Chondrocyte (in vitro differentiated cells): ENCODE measurements at regions not wholly inside any gene's neighbourhood (a gene's known extent, or its start where the extent isn't known, plus 50 kb on each side); places are given as distances from the start of the nearest gene placed in this dataset.

Experiments
- DNase-seq: peaks from one replicate; pipeline ENCODE4 v3.0.0; 2021; ENCODE audit warnings: mixed read lengths, low spot score
- H3K27ac Mint-ChIP-seq: one replicate; pipeline ENCODE4 v1.8.0; 2021; ENCODE audit warnings: mild to moderate bottlenecking, moderate library complexity, mixed read lengths; ENCODE audit not compliant: unreplicated experiment
- H3K27me3 Mint-ChIP-seq: 2 replicates; pipeline ENCODE4 v1.8.0; 2021; ENCODE audit warnings: low read depth, mixed read lengths
- H3K36me3 Mint-ChIP-seq: 2 replicates; pipeline ENCODE4 v1.8.0; 2021; ENCODE audit warnings: low read depth, mixed read lengths
- H3K4me1 Mint-ChIP-seq: 2 replicates; pipeline ENCODE4 v1.8.0; 2021; ENCODE audit warnings: low read depth, mild to moderate bottlenecking, mixed read lengths
- H3K4me3 Mint-ChIP-seq: one replicate; pipeline ENCODE4 v1.8.0; 2021; ENCODE audit warnings: mild to moderate bottlenecking, moderate library complexity, mixed read lengths; ENCODE audit not compliant: unreplicated experiment
- H3K9me3 Mint-ChIP-seq: 2 replicates; pipeline ENCODE4 v1.8.0; 2021; ENCODE audit warnings: low read depth, mixed read lengths
- TF ChIP-seq, protein P1 (sequence below): fragments of 200-600 bp; sonication (generic); IDR thresholded peaks from 2 replicates; pipeline ENCODE4 v1.5.0; 2021; ENCODE audit warnings: antibody characterized with exemption, mild to moderate bottlenecking, moderate library complexity

GRCh38 chr20:12159261-12159660 lies 241.6 kb downstream of the BTBD3 start:
- H3K36me3 Mint-ChIP-seq: no peaks in the 10 kb centered on the region
- no peak overlapping the region for H3K27ac Mint-ChIP-seq

GRCh38 chr20:12161734-12162133 lies 244.0 kb downstream of the BTBD3 start:
- no peak for DNase-seq
- Mint-ChIP-seq H3K27me3 (no peaks in the 10 kb centered on the region), H3K4me1 (peaks cover 4% of the 10 kb centered on the region), H3K36me3 (no peaks in the 10 kb centered on the region), H3K4me3 (no peak overlapping the region), H3K9me3 (peaks cover 12% of the 10 kb centered on the region), H3K27ac (no peak overlapping the region)
- TF ChIP-seq, protein P1, sequence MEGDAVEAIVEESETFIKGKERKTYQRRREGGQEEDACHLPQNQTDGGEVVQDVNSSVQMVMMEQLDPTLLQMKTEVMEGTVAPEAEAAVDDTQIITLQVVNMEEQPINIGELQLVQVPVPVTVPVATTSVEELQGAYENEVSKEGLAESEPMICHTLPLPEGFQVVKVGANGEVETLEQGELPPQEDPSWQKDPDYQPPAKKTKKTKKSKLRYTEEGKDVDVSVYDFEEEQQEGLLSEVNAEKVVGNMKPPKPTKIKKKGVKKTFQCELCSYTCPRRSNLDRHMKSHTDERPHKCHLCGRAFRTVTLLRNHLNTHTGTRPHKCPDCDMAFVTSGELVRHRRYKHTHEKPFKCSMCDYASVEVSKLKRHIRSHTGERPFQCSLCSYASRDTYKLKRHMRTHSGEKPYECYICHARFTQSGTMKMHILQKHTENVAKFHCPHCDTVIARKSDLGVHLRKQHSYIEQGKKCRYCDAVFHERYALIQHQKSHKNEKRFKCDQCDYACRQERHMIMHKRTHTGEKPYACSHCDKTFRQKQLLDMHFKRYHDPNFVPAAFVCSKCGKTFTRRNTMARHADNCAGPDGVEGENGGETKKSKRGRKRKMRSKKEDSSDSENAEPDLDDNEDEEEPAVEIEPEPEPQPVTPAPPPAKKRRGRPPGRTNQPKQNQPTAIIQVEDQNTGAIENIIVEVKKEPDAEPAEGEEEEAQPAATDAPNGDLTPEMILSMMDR: no peak

More at GRCh38 chr20:12159261-12159660, 241.6 kb downstream of the BTBD3 start:
- Mint-ChIP-seq H3K4me3 (no peak overlapping the region), H3K27me3 (no peaks in the 10 kb centered on the region), H3K9me3 (peaks cover 3% of the 10 kb centered on the region), H3K4me1 (no peaks in the 10 kb centered on the region)
- TF ChIP-seq, protein P1: no peak
- DNase-seq: no peak

GRCh38 chr20:12166053-12166717 lies 248.5 kb downstream of the BTBD3 start:
- H3K4me3 Mint-ChIP-seq: no peak overlapping the region
- no peaks in the 10 kb centered on the region for H3K36me3 Mint-ChIP-seq
- no peak overlapping the region for H3K27ac Mint-ChIP-seq
- TF ChIP-seq, protein P1: no peak
- peaks cover 4% of the 10 kb centered on the region for H3K4me1 Mint-ChIP-seq
- H3K9me3 Mint-ChIP-seq: peaks cover 33% of the 10 kb centered on the region
- DNase-seq: no peak
- no peaks in the 10 kb centered on the region for H3K27me3 Mint-ChIP-seq

- Mint-ChIP-seq H3K36me3 (no peaks in the 10 kb centered on the region), H3K4me3 (no peak overlapping the region), H3K4me1 (peaks cover 15% of the 10 kb centered on the region)
Observed at GRCh38 chr20:12170406-12170805, 252.7 kb downstream of the BTBD3 start.

DNA sequence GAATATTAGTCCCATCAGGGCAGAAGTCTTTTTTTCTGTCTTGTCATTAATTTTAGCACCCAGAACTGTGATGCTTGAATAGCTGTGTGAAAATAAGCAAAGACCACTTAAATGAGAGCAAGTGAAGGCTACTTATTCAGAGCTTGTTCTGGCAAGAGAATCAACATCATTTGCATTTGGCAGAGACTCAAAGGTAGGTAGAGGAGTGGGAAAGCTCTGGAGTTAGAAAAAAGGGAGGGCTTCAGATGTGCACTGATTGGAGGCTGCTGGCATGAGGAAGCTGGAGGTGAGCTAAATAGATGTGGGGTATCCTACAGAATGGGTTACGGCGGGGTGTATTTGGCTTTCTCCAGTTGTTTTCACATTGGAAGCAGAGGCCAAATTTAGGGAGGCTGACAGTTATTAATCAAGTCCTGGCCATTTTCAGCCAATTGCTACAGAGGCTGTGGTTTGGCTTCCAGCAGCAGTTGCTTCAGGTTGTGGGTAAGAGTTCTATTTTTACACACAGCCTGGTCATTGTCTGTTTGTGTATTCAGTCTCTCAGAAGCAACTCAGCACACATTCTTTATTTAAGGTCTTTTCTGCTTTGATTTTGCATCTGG lies 254.3 kb downstream of the BTBD3 start:
- DNase-seq: no peak
- Mint-ChIP-seq H3K36me3 (no peaks in the 10 kb centered on the region), H3K27ac (no peak overlapping the region), H3K27me3 (no peaks in the 10 kb centered on the region), H3K9me3 (peaks cover 22% of the 10 kb centered on the region), H3K4me3 (no peak overlapping the region), H3K4me1 (peaks cover 10% of the 10 kb centered on the region)
- TF ChIP-seq, protein P1: no peak

More at GRCh38 chr20:12170406-12170805, 252.7 kb downstream of the BTBD3 start:
- Mint-ChIP-seq H3K9me3 (peaks cover 26% of the 10 kb centered on the region), H3K27me3 (no peaks in the 10 kb centered on the region), H3K27ac (no peak overlapping the region)
- DNase-seq: no peak
- TF ChIP-seq, protein P1: no peak
